Endothelial cell of umbilical vein (primary cell): ENCODE measurements at regions not wholly inside any gene's neighbourhood (a gene's known extent, or its start where the extent isn't known, plus 50 kb on each side); places are given as distances from the start of the nearest gene placed in this dataset.
"Not testable (repeated sequence)": the region's sequence is repeated elsewhere in the genome, so short reads cannot be mapped to it uniquely, and the experiment has no call there.

Source experiments
- MYC ChIP-seq: IDR thresholded peaks from one replicate; pipeline ENCODE4 v1.6.1; 2011; ENCODE audit warnings: mild to moderate bottlenecking, low read depth, low read length
- POLR2A ChIP-seq: IDR thresholded peaks from 2 replicates; pipeline ENCODE4 v1.6.1; 2012; ENCODE audit warnings: low read depth, mild to moderate bottlenecking, control low read depth, low read length
- POLR2AphosphoS5 ChIP-seq: IDR thresholded peaks from 2 replicates; pipeline ENCODE4 v1.6.1; 2012; ENCODE audit warnings: low read depth, mild to moderate bottlenecking, control low read depth, low read length, moderate library complexity; ENCODE audit not compliant: insufficient read depth
- TF ChIP-seq, protein P1 (sequence below), 2 donors: IDR thresholded peaks; 1 replicate in 1 of 2; 2 replicates in 1 of 2; pipeline ENCODE4 v1.5.1; 2011; ENCODE audit warnings: low read length in 2 of 2, mild to moderate bottlenecking in 2 of 2, moderate library complexity in 2 of 2, control low read depth in 1 of 2, inconsistent platforms in 1 of 2, low read depth in 1 of 2; ENCODE audit not compliant: insufficient read depth in 1 of 2; ENCODE audit errors: extremely low read depth in 1 of 2

GRCh38 chr6:57998858-57999619, 681.6 kb downstream of the PRIM2 start:
- TF ChIP-seq, protein P1, sequence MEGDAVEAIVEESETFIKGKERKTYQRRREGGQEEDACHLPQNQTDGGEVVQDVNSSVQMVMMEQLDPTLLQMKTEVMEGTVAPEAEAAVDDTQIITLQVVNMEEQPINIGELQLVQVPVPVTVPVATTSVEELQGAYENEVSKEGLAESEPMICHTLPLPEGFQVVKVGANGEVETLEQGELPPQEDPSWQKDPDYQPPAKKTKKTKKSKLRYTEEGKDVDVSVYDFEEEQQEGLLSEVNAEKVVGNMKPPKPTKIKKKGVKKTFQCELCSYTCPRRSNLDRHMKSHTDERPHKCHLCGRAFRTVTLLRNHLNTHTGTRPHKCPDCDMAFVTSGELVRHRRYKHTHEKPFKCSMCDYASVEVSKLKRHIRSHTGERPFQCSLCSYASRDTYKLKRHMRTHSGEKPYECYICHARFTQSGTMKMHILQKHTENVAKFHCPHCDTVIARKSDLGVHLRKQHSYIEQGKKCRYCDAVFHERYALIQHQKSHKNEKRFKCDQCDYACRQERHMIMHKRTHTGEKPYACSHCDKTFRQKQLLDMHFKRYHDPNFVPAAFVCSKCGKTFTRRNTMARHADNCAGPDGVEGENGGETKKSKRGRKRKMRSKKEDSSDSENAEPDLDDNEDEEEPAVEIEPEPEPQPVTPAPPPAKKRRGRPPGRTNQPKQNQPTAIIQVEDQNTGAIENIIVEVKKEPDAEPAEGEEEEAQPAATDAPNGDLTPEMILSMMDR (IDR thresholded peaks at IDR 0.05; ENCODE audit: extremely low read depth in 1 of 2, insufficient read depth in 1 of 2, low read depth in 1 of 2, low read length in 2 of 2) = not testable (repeated sequence)
- TF ChIP-seq MYC, POLR2A, POLR2AphosphoS5: not testable (repeated sequence)
